NCI-H2171 treated with DMSO at 0.1 percent for 48 hours (cell line): ENCODE measurements at regions not wholly inside any gene's neighbourhood (a gene's known extent, or its start where the extent isn't known, plus 50 kb on each side); places are given as distances from the start of the nearest gene placed in this dataset.
"Not testable (repeated sequence)": the region's sequence is repeated elsewhere in the genome, so short reads cannot be mapped to it uniquely, and the experiment has no call there.

Experiments used
- DNase-seq: peaks from one replicate; lab custom pipeline; 2025; lab: John Stamatoyannopoulos, UW

GRCh38 chr16:86075488-86075785, 176.5 kb downstream of the IRF8 start:
- DNase-seq = no peak

GRCh38 chr16:86075839-86076440, 177.0 kb downstream of the IRF8 start:
- DNase-seq = no peak

GRCh38 chr16:86076606-86077005, 177.6 kb downstream of the IRF8 start:
- no peak for DNase-seq

DNA sequence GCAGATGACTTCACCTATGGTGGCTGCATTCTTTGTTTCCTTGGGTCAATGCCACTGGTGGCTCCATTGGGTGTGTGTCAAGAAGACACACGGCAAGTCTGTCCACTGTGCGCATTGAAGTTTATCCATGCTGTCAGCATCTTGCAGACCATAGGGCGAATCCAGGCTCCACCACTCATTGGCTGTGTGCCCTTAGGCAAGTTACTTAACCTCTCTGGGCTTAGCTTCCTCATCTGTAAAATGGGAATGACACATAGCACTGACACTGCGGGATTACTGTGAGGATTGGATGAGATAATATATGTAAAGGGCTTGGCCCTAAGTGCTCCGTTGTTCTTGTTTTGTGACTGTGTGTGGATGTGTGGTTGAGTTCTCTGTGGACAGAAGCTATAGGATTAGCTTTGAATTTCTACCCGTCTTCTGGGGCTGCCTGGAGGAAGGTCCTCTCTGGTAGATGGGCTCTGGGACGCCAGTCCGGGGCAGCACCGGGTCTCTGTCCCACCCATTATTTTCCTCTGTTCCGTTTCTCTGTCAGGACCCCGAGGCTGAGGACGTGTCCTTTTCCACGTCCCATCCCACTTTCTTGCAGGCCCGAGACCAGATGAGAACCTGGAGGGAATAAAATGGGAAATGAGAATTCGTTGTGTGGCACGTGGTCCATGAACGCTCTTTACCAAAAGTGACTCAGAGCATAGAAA, 178.4 kb downstream of the IRF8 start:
- DNase-seq = no peak

DNA sequence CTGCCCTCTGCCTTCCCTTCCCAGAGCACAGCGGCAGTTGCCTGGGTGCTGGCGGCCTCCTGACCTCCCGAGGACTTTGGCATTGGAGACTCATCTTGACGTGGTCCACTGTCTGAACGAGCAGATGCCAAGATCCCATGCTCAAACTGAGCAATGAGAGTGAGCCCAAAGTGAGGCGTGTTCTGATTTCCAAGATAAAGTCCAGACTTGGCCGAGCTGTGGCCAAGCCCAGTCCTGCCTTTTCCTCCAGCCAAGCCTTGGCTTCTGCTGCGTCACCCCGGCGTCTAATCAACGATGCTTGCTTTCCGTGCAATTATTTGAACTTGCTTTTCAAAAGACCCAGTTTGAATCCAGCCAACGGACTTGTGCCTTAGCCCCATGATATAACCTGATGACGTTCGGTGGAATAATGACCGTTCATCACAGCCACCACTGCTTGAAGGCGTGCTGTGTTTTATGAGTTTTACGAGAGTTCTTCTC, 179.2 kb downstream of the IRF8 start:
- DNase-seq = no peak

DNA sequence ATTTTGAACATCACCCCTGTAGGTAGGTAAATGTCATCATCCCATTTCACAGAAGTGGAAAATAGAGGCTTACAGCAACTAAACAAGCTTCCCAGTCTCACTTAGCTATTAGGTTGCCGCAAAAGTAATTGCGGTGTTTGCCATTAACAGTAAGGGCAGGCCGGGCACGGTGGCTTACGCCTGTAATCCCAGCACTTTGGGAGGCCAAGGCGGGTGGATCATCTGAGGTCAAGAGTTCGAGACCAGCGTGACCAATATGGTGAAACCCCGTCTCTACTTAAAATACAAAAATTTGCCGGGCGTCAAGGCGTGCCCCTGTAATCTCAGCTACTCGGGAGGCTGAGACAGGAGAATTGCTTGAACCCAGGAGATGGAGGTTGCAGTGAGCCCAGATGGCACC, 179.7 kb downstream of the IRF8 start:
- DNase-seq = not testable (repeated sequence)

GRCh38 chr16:86079255-86079885, 180.4 kb downstream of the IRF8 start:
- no peak for DNase-seq

DNA sequence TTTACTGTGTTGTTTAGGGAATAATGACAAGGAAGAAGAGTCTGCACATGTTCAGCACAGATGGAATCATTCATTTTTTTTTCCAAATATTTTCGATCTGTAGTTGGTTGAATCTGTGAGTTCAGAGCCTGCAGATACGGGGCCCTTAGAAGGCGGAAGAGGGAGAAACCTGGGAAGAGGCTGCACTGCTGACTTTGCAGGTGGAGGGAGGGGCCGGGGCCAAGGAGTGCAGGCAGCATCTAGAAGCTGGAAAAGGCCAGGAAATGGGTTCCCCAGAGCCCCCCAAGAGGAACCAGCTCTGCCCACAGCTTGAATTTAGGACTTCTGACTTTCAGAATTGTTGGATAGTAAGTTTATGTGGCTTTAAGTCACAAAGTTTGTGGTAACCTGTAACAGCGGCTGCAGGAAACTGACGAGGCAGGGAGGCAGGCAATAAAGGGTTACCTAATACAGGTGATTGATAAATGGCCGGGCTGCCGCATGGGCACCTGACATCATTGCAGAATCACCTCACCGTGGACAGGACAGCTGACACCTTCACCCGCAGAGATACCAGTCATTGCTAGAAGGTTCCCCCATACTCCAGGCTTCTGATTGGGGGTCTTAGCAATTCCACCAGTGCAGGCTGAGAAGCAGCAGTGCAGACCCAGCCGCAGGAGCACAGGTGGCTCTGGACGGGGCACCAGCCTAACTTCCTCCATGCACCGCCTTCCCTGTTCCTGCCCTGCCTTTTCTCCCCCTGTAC, 181.3 kb downstream of the IRF8 start:
- DNase-seq = no peak

DNA sequence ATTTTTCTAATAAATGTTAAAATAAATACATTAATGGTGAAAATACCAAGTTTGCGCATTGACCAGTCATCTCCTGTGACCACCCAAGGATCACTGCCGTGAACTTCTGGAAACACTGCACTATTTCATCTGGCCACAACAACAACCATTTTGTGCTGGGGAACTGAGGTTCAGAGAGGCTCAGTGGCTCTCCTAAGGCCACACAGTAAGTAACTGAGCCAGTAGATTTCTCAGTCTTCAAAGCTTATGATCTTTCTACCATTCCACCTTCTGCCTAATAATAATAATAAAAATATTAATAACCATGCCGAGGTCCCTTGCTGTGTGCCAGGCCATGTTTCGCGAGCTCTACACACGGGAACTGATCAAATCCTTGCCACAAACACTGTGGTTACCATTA, 182.0 kb downstream of the IRF8 start:
- DNase-seq = no peak

DNA sequence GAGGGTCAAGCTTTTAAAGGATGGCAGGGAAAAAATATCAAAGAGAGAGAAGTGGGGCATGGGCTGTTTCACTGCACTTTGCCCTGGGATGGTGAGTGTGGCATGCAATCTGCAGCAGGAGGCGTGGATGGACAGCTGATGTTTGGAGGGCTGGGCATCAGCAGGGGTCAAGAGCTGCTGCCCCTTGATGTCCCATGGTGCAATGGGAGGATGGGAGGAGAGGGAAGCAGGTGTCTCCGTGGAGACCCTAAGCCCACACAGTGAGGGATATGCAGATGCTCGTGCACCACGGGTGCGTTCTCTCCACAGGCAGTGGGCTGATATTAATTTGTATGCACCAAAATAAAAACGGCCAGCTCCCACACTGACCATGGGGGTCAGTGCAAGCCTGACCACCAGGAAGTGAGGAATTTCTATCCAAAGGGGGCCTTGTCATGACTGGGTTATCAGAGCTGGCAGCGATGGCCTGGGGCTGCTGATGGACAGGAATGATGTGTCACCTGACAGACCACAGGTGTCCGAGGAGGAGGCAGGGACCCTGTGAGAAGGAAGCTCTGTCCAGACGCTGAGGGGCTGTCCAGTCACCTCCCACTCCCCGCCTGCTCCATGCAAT, 183.6 kb downstream of the IRF8 start:
- DNase-seq = no peak

DNA sequence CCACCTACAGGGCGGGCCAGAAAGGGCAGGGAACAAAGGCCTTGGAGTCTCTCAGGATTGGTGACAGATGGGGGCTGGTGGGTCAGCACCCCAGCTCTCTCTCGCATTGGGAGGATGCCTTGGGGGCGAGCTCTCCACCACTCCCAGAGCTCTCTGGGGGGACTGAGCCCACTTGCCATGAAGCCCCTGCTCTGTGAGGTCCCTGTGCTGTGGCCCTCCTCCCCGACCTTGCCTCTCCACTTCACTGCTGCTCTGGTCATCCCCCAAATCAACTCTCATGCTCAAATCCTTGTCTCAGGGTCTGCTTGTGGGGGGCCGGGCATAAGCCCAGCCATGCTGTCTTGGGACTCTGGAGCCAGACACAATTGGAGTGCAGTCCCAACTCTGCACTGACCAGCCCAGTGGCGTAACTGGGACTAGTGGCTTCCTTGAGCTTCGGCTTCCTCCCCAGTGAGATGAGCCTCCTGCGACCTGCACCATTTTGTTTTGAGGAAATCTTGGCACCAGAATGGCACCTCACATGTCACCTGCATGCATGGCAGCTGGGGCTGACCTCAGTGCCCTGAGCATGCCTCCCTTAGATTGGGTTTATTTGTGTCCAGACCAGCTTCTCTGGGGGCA, 184.5 kb downstream of the IRF8 start:
- DNase-seq = no peak

GRCh38 chr16:86085161-86085611, 186.2 kb downstream of the IRF8 start:
- DNase-seq = no peak

DNA sequence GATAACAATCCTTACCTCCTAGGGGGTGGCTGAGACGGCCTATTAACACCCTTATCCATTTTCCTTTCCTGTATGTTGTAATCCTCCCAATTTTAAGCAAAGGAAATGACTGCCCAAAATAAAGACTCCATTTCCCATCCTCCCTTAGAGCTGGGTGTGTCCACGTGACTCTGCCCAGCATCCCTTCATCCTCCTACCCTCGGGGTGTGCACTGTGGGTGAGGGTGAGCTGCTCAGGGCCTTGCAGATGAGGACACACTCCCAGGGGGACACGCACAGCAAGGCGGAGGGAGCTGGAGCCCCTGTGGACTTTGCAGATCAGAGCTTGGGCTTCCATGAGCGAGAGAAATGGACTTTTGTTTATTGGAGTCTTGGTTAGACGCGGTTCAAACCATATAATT, 186.8 kb downstream of the IRF8 start:
- no peak for DNase-seq

DNA sequence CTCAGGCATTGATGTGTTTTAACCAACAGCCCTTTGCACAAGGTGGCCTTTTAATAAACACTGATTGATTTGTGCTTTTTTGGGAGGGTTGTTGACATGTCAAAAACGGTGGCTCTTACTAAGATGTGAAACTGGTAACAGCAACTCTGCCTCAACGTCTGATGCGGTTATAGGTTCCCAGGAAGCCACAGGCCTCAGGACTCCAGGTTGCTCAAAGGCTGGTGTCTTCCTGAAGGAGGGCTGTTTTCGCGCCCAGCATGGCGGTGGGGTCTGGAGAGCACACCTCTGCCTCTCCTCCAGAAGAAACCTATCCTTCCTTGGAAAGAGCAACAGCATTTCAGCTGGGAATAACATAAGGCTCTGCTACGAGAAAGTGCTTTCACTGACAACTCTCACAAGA, 187.5 kb downstream of the IRF8 start:
- DNase-seq = no peak

- no peak for DNase-seq
These were observed 188.3 kb downstream of the IRF8 start for GRCh38 chr16:86087011-86087895.

DNA sequence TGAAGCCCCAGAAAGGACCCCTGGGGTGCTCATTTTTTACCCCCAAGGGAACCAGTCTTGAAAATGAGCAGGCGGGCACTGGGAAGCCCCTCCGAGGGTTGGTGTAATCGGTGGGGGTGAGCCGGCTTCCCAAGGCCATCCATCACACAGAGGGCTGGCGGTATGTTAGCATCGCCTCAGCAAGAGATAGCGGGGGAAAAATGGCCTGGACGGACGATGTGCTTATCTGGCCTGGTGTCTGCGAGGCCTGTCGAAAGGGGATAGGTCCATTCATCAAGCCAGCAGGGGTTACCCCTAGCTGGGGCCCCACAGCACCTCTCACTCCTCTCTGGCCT, 188.9 kb downstream of the IRF8 start:
- no peak for DNase-seq

GRCh38 chr16:86088287-86088686, 189.3 kb downstream of the IRF8 start:
- no peak for DNase-seq

DNA sequence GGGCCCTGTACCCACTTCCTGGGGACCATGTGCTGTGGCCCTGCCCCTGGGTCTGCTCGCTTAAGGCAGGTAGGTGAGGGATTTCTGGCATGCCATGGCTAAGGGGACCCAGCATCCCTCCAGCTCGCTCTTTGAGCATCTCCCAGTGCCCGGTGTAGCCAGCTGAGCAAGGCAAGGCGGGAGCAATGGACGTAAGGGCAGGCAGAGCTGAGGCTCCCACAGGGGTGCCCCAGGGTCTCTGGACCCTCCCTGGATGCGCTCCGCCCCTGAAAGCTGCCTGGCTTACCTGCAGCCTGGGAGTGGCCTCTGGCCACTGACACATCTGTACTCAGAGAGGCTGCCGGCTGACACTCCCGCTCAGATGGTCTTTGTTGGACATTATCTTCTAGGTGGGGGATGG, 189.9 kb downstream of the IRF8 start:
- no peak for DNase-seq

GRCh38 chr16:86089334-86089900, 190.5 kb downstream of the IRF8 start:
- no peak for DNase-seq

DNA sequence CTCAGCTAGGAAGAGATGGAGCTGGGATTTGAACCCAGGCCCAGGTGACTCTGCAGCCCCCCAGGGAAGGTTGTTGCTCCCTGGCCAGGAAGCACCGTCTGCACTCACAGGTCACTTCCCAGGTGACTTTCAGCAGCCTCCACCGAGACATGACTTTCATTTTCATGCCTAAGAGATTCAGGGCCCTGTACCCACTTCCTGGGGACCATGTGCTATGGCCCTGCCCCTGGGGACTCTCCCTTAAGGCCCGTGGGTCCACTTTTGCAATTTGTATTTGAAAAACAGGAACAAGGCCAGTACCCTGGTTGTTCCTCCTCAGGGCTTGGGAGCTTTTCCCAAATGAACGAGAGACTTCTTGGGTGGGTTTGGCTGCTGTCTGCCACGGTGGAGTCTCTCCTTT, 191.0 kb downstream of the IRF8 start:
- no peak for DNase-seq
